DOHH2 (cell line): ENCODE measurements at regions not wholly inside any gene's neighbourhood (a gene's known extent, or its start where the extent isn't known, plus 50 kb on each side); places are given as distances from the start of the nearest gene placed in this dataset.

Experiments used
- EZH2phosphoT487 ChIP-seq: fragments of 200-600 bp; sonication (generic); IDR thresholded peaks from 2 replicates; pipeline ENCODE4 v1.6.1; 2017; ENCODE audit warnings: borderline replicate concordance, mild to moderate bottlenecking, antibody characterized with exemption, low read length, moderate library complexity, mixed read lengths
- TF ChIP-seq, protein P1 (sequence below): fragments of 200-600 bp; sonication (generic); IDR thresholded peaks from one replicate; pipeline ENCODE4 v1.5.1; 2014; ENCODE audit warnings: antibody characterized with exemption, mild to moderate bottlenecking, low read depth, low read length; ENCODE audit not compliant: poor library complexity, severe bottlenecking

DNA sequence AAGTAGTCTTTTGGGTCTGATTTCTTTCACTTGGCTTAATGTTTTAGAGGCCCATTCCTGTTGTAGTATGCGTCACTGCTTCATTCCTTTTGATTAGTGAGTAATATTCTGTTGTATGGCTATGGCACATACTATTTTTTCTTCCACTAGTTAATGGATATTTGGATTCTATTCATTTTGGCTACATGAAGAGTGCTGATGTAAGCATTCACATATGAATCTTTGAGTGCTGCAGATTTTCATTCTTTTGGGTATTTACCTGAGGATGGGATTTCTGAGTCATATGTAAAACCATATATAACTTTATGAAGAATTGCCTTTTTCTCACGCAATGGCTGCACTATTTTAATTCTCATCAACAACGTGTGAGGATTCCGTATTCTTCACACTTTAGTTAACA is 113.6 kb downstream of the AHSP start:
- TF ChIP-seq, protein P1, sequence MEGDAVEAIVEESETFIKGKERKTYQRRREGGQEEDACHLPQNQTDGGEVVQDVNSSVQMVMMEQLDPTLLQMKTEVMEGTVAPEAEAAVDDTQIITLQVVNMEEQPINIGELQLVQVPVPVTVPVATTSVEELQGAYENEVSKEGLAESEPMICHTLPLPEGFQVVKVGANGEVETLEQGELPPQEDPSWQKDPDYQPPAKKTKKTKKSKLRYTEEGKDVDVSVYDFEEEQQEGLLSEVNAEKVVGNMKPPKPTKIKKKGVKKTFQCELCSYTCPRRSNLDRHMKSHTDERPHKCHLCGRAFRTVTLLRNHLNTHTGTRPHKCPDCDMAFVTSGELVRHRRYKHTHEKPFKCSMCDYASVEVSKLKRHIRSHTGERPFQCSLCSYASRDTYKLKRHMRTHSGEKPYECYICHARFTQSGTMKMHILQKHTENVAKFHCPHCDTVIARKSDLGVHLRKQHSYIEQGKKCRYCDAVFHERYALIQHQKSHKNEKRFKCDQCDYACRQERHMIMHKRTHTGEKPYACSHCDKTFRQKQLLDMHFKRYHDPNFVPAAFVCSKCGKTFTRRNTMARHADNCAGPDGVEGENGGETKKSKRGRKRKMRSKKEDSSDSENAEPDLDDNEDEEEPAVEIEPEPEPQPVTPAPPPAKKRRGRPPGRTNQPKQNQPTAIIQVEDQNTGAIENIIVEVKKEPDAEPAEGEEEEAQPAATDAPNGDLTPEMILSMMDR, result no peak
- TF ChIP-seq EZH2phosphoT487, result no peak
